Stimulated activated CD4-positive, alpha-beta T cell treated with anti-CD3 and anti-CD28 coated beads, TNF-alpha, amount 100 ng/mL, for 48 hours (primary cell): ENCODE measurements at regions not wholly inside any gene's neighbourhood (a gene's known extent, or its start where the extent isn't known, plus 50 kb on each side); places are given as distances from the start of the nearest gene placed in this dataset.

Experiments
- DNase-seq, 3 donors: peaks; one replicate each; pipeline ENCODE4 v3.0.0-alpha.2; 2020; ENCODE audit warnings: low read depth in 3 of 3

GRCh38 chr5:1942158-1942557, 59.4 kb upstream of the IRX4 start:
- DNase-seq: no peak

GRCh38 chr5:1939256-1939655, 56.5 kb upstream of the IRX4 start:
- DNase-seq: no peak

- no peak for DNase-seq
These were observed 55.7 kb upstream of the IRX4 start for GRCh38 chr5:1938310-1939000.

DNA sequence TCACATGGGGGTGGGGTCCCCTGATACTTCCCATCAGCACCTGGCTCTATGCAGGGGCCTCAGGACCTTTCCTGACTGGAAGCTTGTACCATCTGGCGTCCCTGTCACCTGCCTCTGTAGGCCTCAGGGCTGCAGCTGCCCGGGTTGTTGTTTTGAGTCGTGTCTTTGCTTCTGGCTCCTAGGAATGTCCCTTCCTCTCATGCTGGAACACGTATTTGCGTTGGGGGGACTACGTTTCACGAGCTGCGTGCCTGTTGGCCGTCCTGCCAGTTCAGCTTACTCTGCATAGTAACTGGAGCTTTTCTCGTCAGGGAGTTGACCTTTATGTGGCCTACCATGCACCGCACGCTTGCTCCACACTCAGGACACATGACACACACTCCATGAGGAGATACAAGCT, 54.9 kb upstream of the IRX4 start:
- DNase-seq: no peak

- DNase-seq: no peak
These were observed 54.2 kb upstream of the IRX4 start for GRCh38 chr5:1936901-1937300.

DNA sequence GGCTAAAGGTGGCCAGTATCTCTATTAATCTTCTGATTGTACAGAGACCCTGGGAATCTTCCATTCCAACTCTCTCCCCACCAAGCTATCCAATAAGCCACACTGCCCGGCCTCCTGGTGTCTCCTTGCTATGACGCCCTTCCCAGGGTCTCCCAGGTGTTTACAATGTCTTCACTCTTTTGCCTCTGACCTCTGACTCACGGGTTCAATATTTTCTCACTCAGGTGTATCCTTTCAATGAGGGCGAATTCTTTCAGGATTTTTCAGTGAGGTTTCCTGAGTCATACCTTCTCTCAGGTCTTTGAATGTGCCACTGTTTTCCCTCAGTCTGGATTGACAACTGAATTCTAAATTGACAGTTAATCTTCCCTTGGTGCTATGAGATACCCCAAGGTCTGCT, 53.7 kb upstream of the IRX4 start:
- DNase-seq: no peak

DNA sequence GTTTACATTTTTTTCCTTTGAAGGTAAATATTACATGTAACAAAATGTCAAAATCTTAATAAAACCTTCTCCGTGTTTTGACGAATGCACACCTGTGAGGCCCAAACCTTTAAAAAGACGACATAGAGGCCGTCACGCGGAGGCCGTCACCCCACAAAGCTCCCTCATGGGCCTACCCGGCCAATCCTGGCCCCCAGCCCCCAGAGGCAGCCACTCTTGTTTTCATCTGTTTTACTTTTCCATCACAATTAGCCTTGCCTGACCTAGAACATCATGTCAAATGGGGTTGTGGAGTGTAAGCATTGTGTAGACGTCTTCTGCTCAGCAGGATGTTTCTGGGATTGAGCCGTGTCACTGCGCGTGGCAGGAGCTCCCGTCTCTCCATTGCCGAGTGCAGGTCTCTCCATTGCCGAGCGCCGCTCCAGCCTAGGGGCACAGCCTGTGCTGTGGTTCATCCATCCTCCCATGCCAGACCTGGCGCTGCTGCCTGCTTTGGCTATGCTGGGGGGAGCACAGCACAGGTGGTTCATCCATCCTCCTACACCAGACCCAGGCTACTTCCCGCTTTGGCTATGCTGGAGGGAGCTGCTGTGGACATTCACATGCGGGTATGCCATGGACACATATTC, 52.2 kb upstream of the IRX4 start:
- no peak for DNase-seq

- no peak for DNase-seq
These were observed 51.3 kb upstream of the IRX4 start for GRCh38 chr5:1934056-1934394.

GRCh38 chr5:1933364-1934055, 50.8 kb upstream of the IRX4 start:
- DNase-seq: no peak
